PFSK-1 (cell line): ENCODE measurements at regions not wholly inside any gene's neighbourhood (a gene's known extent, or its start where the extent isn't known, plus 50 kb on each side); places are given as distances from the start of the nearest gene placed in this dataset.

Source experiments
- POLR2AphosphoS5 ChIP-seq: IDR thresholded peaks from 2 replicates; pipeline ENCODE4 v1.6.1; 2012; ENCODE audit warnings: low read depth, mild to moderate bottlenecking, control low read depth, low read length, moderate library complexity
- REST ChIP-seq, 2 experiments: IDR thresholded peaks; 2 replicates each; pipeline versions ENCODE4 v1.6.1 to v1.8.0; 2011 to 2012; ENCODE audit warnings: low read depth in 2 of 2, low read length in 2 of 2, control low read depth in 1 of 2, inconsistent platforms in 1 of 2, mild to moderate bottlenecking in 1 of 2, moderate library complexity in 1 of 2; ENCODE audit not compliant: insufficient read depth in 1 of 2
- SIN3A ChIP-seq: IDR thresholded peaks from 2 replicates; pipeline ENCODE4 v1.6.1; 2012; ENCODE audit warnings: mild to moderate bottlenecking, low read length, moderate library complexity, borderline replicate concordance; ENCODE audit not compliant: insufficient read depth
- TAF1 ChIP-seq: IDR thresholded peaks from 2 replicates; pipeline ENCODE4 v1.6.1; 2012; ENCODE audit warnings: low read length, control low read depth, borderline replicate concordance; ENCODE audit not compliant: insufficient read depth

- TF ChIP-seq REST (IDR thresholded peaks at IDR 0.05; ENCODE audit: insufficient read depth in 1 of 2, low read depth in 2 of 2, low read length in 2 of 2), result no peak
- no peak for TF ChIP-seq TAF1
- no peak for TF ChIP-seq SIN3A
- no peak for TF ChIP-seq POLR2AphosphoS5
These were observed 546.1 kb downstream of the NR2F1-AS1 start for GRCh38 chr5:93034621-93035590.
